ENCODE measurements at regions not wholly inside any gene's neighbourhood (a gene's known extent, or its start where the extent isn't known, plus 50 kb on each side); places are given as distances from the start of the nearest gene placed in this dataset.

DNA sequence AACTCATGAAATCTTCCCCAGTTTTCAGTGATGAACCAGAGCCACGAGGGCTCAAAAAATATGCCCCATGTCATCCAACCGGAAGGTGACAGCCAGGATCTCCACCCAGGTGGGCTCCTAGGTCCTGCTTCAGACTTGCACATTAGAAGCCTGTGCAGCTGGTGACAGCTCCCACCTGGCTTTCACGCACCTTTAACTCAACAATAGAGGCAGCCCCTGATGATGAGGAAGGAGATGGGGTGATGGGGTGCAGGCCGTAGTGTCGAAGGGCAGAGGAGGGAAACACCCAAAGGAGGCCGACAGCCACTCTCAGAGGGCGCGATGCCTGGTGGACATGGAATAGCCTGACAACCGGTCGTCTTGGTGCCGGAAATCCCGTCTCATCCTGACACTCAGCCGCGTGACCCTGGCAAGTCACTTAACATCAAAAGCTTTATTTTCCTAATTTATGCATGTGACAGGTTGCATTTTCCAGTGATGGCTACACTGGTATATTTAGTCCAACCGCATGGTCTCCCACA lies 118.0 kb downstream of the SOX1 start:
- ATAC-seq (no peak), DNase-seq (ENCODE audit: low spot score) (no peak)
- intact Hi-C loops (cut with DNase I), result no loop called here

DNA sequence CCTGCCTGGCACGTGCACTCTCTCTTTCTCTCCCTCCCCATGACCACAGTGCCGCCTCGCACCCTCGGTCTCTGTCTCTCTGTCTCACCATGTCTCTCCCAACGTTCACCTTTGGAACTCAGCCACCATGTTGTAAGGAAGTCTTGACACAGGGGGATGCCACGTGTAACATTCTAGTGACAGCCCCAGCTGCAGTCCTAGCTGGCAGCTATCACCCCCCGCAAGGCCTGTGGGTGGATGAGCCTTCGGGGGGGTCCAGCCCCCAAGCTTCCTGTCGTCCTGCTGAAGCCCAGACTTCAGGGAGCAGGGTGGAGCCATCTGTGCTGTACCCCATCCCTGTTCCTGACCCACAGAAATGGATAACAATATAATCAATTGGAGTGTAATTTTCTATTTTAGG lies 118.5 kb downstream of the SOX1 start:
- DNase-seq (ENCODE audit: low spot score), result no peak

DNA sequence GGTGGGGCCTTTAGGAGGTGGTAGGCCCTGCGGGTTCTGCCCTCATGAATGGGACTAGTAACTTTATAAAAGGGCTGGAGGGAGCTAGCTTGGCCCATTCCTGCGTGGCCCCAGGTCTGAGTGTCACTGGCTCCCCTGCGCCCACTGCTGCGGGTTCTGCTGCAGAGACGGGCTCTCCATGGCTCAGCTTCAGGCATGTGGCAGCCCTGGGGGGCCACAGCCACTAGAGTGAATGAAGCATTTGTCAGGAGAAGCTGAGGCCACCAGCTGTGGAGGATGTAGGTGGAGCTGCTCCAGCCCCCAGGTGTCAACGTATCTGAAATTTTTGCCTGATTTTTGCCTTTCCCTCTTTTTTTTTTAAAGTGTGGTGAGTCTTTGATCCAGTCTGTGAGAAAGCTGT lies 119.1 kb downstream of the SOX1 start:
- no peak for DNase-seq (ENCODE audit: low spot score)
- no peak for ATAC-seq
- intact Hi-C loops (cut with DNase I), result no loop called here

More for the DNA sequence above, 118.5 kb downstream of the SOX1 start:
- intact Hi-C loops (cut with DNase I), result no loop called here
- no peak for ATAC-seq

DNA sequence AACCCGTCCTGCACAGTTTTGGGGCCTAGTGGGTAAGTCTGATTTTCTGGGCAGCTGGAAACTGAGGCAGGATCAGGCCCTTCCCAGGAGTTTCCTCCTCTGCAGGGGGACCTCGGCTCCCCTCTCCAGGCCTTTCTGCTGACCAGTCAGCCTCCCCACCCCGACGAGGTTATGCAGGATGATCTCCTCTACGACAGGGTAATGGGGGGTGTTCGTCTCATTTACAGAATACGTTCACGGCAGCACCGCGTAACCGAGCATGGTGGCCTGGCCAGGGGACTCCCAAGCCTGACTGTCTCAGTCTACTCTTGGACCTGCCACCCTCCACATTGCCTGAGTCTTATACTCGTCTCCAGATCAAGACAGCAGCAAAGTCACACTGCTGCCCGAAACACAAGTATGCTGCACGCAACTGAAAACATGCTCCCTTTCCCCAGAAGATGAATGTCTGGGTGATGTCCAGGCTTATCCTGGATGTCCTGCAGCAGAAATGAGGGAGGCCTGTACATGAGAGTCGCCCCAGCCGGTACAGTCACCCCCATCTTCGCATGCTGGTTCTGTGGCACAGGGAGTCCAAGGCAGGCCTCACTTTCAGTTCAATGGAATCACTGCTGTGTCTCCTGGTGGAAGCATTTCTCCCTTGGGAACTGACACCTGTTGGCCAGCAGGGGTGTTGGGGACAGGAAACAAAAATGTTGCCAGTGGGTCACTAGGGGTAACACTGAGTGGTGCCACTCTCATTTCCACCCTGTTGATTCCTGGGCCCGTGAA lies 120.8 kb downstream of the SOX1 start:
- DNase-seq (ENCODE audit: low spot score) (no peak), ATAC-seq (no peak)
- intact Hi-C loops (cut with DNase I), result no loop called here

DNA sequence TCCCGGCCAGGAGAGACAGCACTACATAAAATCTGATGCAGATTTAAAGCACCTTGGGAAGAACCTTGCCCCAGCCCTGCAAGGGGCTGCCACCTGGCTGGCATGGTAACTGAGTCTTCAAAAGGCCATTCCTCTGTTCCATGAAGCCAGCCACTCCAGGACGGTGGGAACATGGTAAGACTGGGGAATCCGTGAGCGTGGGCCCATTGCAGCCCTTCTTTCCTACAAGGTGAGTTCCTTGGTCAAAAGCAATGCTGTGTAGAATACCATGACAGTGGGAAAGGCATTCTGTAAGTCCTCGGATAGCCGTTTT lies 121.3 kb downstream of the SOX1 start:
- ATAC-seq (no peak), DNase-seq (ENCODE audit: low spot score) (no peak)
- intact Hi-C loops (cut with DNase I), result no loop called here

DNA sequence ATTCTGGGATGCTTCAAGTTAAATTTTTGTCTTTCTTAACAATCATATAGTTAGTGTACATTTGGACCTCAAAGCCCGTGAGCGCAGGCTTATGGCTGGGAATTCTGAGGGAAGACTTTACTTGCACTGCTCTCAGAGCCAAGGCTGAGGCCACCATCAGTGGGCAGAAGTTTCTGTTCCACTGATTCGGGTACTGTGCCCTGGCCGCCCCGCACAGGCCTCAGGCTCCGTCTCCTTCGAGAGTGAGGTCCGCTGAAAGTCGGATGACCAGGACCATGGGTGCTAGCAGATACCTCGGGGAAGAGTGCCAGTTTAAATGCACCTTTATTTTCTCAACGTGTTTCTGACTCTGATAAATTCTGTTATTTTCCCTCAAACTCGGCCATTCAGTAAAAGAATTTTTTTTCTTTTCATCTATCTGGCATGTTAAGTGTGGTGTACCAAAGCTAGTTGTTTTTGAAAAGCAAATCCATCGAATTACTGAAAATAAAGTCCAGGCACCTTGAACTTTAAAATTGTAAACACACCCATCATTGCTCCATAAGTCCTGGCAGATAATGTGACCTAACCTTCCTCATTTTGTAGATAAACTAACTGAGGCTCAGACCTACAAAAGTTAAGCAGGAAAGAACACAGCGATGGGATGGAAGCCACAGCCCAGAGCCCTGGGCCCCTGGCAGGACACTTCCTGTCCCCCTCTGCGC lies 126.7 kb downstream of the SOX1 start:
- intact Hi-C loops (cut with DNase I), result no loop called here
- no peak for ATAC-seq
- no peak for DNase-seq (ENCODE audit: low spot score)

DNA sequence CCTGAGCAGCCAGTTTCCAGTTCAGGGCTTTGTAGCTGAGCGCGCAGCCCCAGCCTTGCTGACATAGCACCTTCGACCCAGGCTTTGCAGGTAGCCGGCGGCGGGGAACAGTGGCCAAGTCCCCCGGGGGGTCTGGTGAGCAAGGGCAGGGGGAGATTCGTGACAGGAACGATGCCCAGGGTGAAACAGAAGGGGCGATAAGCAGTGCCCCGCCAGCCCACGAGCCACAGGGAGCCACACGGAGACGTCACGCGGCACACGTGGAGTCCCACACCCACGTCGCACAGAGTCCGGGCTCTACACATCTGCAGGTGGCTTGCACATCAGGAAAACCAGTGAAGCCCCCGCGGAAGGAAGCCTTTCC lies 127.2 kb downstream of the SOX1 start:
- no peak for DNase-seq (ENCODE audit: low spot score)
- intact Hi-C loops (cut with DNase I), result no loop called here
- no peak for ATAC-seq

DNA sequence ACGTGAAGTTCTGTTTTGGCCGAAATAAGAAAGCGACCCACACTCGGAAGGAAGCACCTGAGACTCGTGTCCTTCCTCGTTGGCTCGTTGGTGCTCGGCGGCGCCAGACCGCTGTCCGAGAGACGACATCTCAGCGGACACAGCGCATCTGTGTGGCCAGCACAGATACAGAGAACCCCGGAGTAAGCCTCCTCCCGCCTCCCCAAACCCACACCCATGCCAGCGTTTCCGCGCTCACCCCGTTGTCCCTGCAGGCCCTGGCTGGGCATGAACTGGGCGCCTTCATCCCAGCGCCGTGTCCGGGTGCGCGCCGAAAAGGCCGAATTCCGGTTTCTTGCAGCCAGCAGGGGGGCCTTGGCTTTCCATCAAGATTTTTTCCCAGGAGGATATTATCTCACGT lies 127.6 kb downstream of the SOX1 start:
- ATAC-seq (no peak), DNase-seq (ENCODE audit: low spot score) (no peak)
- intact Hi-C loops (cut with DNase I), result no loop called here

DNA sequence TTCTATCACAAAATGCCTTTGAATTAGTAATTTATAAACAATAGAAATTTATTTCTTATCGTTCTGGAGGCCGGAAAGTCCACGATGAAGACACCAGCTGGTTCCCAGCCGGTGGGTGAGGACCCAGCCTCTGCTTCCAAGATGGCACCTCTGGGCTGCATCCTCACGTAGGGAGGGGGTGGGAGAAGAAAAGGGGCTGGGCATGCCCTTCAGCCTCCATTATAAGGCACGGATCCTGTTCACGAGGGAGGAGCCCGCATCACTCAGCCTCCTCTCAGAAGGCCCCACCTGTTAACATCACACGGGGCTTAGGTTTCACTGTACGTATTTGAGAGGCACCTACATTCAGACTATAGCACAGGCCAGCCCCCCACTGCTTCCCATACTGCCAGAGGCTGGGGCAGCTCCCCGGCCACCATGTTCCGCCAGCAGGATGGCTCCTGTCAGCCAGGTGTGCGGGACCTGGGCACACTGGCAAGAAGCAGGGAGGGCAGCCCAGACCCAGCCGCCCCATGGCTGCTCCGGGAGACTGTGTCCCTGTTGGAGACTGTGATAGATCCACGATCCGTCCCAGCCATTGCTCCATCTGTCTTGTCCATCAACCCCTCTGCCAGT lies 131.6 kb downstream of the SOX1 start:
- ATAC-seq (no peak), DNase-seq (ENCODE audit: low spot score) (no peak)
- intact Hi-C loops (cut with DNase I), result no loop called here

DNA sequence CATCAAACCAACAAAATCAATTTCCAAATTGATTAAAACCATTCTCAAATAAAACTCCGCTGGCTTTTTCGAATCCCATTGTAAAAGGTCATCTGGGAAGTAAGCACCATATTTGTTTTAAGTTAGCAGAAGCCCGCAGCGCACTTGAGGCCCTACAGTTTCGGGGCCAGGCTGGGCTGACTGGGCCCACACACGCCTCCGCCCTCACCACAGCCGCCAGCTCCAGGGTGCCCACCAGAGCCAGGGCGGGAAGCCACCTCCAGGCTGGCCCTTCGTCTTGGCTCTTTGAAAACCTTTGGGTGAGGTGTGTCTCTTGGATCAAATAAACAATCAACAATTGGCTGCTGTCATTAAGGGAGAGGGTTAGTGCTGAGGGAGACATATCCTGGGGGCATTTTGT lies 133.3 kb downstream of the SOX1 start:
- intact Hi-C loops (cut with DNase I), result no loop called here
- DNase-seq (ENCODE audit: low spot score) (no peak), ATAC-seq (no peak)

DNA sequence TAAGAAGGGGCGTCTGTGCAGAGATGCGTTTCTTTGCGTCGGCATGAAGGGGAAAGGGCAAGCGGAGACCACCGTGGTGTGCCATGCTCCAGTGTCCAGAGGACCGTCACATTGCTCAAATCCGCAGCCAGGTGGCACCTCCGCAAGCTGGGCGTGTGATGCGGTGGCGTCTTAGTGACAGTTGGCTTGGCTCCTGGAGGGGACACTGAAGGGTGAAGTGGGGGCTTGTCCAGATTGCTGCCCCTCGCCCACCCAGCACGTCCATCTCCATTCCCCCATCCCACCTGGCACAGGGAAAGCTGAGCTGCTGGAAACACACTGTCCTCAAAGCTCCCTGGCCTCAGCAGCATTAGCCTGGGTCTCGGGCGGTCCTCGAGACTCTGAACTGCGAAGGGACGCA lies 135.3 kb downstream of the SOX1 start:
- intact Hi-C loops (cut with DNase I), result no loop called here
- ATAC-seq, result no peak
- no peak for DNase-seq (ENCODE audit: low spot score)

DNA sequence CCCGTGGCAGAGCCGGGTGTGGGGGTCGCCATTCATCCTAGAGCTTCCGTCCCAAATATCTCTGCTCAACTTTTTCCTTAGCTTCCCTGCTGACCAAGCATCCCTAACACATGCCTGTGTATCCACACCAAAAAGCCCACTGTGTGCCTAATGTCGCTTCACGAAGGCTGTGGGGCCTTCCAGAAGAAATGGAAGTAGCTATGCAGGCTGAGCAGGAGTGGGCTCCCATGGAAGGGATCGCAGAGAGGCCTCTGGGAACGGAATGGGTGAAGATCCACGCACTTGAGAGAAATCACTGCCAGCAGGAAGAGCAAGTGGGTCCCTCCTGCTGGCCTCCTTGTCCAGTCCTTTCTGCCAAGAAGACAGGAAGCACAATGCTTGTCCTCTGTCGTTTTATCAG lies 136.0 kb downstream of the SOX1 start:
- ATAC-seq (no peak), DNase-seq (ENCODE audit: low spot score) (no peak)
- intact Hi-C loops (cut with DNase I), result no loop called here

DNA sequence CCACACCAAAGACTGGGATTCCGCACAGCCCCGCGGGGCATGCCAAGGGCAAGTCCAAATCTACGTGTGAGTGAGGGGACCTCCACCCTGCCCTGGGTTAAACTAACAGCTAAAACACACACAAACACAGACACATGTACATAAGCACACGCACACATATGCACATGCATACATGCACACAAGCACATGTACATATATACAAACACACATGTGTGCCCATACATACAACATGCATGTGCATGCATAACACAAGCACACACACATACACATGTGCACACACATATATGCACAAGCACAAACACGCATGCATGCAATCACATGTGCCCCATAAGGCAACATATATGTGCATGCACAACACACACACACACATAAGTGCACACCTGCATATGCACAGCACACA lies 136.7 kb downstream of the SOX1 start:
- intact Hi-C loops (cut with DNase I), result no loop called here
- DNase-seq (ENCODE audit: low spot score) (no peak), ATAC-seq (no peak)

DNA sequence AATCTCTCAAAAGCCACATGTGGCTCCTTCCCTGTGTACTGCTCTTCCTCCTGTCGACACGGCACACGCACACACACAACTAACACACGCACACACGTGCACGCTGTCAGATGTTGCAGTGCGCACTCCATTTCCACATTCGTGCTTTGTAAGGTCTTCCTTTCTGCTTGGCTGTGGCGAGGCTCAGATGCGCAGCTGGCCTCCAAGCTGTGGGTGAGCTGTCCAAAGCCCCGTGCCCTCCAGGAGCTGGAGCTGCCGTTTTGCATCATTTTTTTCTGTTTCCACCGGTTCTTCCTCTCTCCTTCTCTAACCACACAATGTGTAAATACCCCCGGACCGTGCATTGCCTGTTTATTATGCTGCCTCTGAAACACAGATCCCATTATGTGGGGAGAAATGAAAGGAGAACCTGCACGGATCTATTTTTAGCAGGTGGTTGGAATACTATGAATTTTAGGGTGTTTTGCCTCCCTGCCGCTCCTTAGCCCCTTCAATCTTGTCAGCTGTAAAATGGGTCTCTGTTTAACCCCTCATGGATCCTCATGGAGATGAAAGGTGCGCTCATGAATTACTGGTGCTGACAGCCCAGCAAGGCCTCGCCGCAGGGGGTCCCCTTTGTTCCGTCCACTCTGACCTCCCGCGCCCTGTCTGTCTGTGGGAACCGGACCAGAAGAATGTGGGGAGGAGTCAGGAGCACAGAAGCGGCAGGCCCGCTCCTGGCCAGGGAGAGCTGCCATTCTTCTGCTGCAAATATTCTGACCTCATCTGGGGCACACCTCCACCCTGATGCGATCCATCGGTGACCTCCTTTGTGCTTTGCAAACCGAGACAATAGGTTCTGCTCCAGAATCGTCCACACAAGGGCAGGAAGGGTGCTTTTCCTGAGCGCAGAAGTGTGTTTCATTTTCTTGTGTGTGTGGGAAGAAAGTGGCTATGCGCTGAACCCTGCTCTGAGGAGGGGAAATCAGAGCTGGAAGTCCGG lies 137.7 kb downstream of the SOX1 start:
- intact Hi-C loops (cut with DNase I), result no loop called here
- DNase-seq (ENCODE audit: low spot score) (no peak), ATAC-seq (no peak)

DNA sequence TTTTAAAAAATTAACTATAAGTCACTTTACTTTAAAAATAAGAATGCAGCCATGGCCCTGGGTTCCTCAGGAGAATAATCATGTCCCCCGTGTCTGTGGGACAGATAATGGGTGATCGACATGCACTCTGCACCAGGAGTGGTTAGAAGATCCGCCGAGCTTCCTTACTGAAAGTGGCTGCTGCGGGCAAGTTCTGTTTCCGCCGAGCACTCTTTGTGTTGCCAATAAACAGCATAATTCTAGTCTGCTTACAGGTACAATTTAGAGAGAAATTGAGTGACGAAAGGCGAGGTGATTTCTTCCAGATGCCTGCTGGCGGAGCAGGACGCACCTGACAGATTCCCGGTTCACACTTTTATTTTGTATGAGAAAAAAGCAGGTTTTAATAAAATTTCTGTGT lies 139.0 kb downstream of the SOX1 start:
- intact Hi-C loops (cut with DNase I), result no loop called here
- ATAC-seq (no peak), DNase-seq (ENCODE audit: low spot score) (no peak)

DNA sequence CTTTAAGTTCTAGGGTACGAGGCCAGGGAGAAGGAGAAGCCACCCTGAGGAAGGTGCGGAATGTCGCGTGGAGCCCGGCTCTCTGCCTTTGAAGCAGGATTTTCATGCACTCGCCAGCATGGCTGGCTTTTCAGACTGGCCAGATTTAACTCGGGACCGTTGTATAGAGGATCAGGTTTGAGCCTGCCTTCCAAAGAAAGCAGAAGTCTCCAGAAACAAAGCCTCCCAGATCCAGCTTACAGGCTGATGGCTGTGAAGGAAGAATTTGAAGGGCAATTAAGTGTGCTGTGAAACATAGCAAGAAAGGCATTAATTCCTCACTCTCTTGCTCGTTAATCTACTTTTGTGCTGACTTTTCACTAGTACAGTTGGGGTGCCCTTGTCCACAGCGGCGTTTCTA lies 140.2 kb downstream of the SOX1 start:
- intact Hi-C loops (cut with DNase I), result no loop called here
- DNase-seq (ENCODE audit: low spot score) (no peak), ATAC-seq (no peak)

DNA sequence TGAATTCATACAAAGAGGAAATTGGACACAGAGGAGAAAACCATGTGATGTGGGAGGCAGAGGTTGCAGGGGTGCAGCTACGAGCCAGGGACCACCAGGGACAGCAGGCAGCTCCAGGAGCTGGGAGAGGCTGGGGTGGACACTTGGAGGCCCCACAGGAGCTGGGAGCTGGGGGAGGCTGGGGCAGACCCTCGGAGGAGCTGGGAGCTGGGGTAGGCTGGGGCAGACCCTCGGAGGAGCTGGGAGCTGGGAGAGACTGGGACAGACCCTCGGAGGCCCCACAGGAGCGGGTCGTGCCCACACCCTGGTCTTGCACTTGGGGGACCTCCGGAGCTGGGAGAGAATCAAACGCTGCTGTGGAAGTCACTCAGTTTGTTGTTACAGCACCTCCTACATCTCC lies 141.7 kb downstream of the SOX1 start:
- DNase-seq (ENCODE audit: low spot score) (no peak), ATAC-seq (no peak)
- intact Hi-C loops (cut with DNase I), result no loop called here

DNA sequence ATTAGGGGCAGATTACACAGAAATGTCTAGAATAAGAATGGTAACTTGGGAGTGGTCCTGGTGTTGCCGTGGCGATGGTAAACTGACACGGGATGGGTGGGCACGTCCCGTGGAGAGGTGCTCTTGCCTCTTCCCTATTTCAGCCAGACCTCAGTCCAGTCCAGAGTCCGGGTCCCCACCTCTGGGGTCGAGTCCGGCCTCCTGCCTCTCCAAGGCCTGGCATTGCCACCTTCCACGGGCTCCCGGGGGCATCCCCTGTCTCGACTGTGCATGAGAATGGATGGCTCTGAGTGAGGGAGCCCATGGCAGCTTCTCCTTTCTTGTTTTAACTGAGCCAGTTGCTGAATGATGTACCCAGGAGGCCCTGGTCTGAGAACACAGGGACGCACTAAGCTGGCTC lies 142.3 kb downstream of the SOX1 start:
- intact Hi-C loops (cut with DNase I), result no loop called here
- DNase-seq (ENCODE audit: low spot score), result no peak
- no peak for ATAC-seq

DNA sequence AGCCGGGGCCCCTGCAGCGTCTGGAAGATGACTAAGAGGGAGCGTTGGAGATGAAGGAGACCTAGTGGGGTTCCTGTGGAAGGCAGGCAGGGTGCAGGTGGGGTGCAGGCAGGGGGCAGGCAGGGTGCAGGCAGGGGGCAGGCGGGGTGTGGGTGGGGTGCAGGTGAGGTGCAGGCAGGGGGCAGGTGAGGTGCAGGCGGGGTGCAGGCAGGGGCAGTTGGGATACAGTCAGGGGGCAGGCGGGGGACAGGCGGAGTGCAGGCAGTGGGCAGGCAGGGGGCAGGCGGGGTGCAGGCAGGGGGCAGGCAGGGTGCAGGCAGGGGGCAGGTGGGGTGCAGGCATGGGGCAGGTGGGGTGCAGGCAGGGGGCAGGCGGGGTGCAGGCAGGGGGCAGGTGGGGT lies 142.8 kb downstream of the SOX1 start:
- DNase-seq (ENCODE audit: low spot score), result no peak
- intact Hi-C loops (cut with DNase I), result no loop called here
- no peak for ATAC-seq

Data from sciatic nerve (tissue), 2 donors.